ENCODE measurements at regions not wholly inside any gene's neighbourhood (a gene's known extent, or its start where the extent isn't known, plus 50 kb on each side); places are given as distances from the start of the nearest gene placed in this dataset.
"Not testable (repeated sequence)": the region's sequence is repeated elsewhere in the genome, so short reads cannot be mapped to it uniquely, and the experiment has no call there.

GRCh38 chr17:54527941-54528340 is 372.7 kb upstream of the TOM1L1 start:
- ChIA-PET CTCF (no interaction called here), POLR2A (no interaction called here)
- Mint-ChIP-seq H3K9me3 (no peaks in the 10 kb centered on the region), H3K27ac (no peak overlapping the region), H3K27me3 (no peaks in the 10 kb centered on the region), H3K4me1 (no peaks in the 10 kb centered on the region), H3K4me3 (no peak overlapping the region), H3K36me3 (ENCODE audit: low read depth) (no peaks in the 10 kb centered on the region)
- no peak for DNase-seq

GRCh38 chr17:54530398-54530797 is 370.3 kb upstream of the TOM1L1 start:
- Mint-ChIP-seq H3K36me3 (ENCODE audit: low read depth) (no peaks in the 10 kb centered on the region), H3K9me3 (no peaks in the 10 kb centered on the region), H3K27ac (no peak overlapping the region), H3K27me3 (no peaks in the 10 kb centered on the region), H3K4me1 (no peaks in the 10 kb centered on the region), H3K4me3 (no peak overlapping the region)
- no peak for DNase-seq
- ChIA-PET POLR2A (no interaction called here), CTCF (no interaction called here)

GRCh38 chr17:54536306-54536705 is 364.3 kb upstream of the TOM1L1 start:
- Mint-ChIP-seq H3K4me3 (no peak overlapping the region), H3K4me1 (no peaks in the 10 kb centered on the region), H3K27ac (no peak overlapping the region), H3K27me3 (no peaks in the 10 kb centered on the region), H3K9me3 (peaks cover 7% of the 10 kb centered on the region), H3K36me3 (ENCODE audit: low read depth) (no peaks in the 10 kb centered on the region)
- ChIA-PET CTCF (no interaction called here), POLR2A (no interaction called here)
- no peak for DNase-seq

- Mint-ChIP-seq H3K4me1 (no peaks in the 10 kb centered on the region), H3K27me3 (no peaks in the 10 kb centered on the region), H3K9me3 (peaks cover 12% of the 10 kb centered on the region), H3K36me3 (ENCODE audit: low read depth) (no peaks in the 10 kb centered on the region), H3K27ac (no peak overlapping the region), H3K4me3 (no peak overlapping the region)
- CTCF ChIA-PET: no interaction called here
- DNase-seq: no peak
- POLR2A ChIA-PET: no interaction called here
Observed at GRCh38 chr17:54537656-54538055, 363.0 kb upstream of the TOM1L1 start.

- Mint-ChIP-seq H3K9me3 (peaks cover 13% of the 10 kb centered on the region), H3K27me3 (no peaks in the 10 kb centered on the region), H3K27ac (no peak overlapping the region), H3K36me3 (ENCODE audit: low read depth) (no peaks in the 10 kb centered on the region), H3K4me1 (no peaks in the 10 kb centered on the region), H3K4me3 (no peak overlapping the region)
- CTCF ChIA-PET: no interaction called here
- no peak for DNase-seq
- POLR2A ChIA-PET: no interaction called here
Observed at GRCh38 chr17:54544249-54544648, 356.4 kb upstream of the TOM1L1 start.

GRCh38 chr17:54559883-54560282 is 340.8 kb upstream of the TOM1L1 start:
- ChIA-PET POLR2A (no interaction called here), CTCF (no interaction called here)
- no peak overlapping the region for H3K27ac Mint-ChIP-seq
- no peak overlapping the region for H3K4me3 Mint-ChIP-seq
- H3K36me3 Mint-ChIP-seq (ENCODE audit: low read depth): no peaks in the 10 kb centered on the region
- H3K4me1 Mint-ChIP-seq: no peaks in the 10 kb centered on the region
- H3K9me3 Mint-ChIP-seq: peaks cover 9% of the 10 kb centered on the region
- DNase-seq: no peak
- H3K27me3 Mint-ChIP-seq: no peaks in the 10 kb centered on the region

GRCh38 chr17:54608634-54609155 is 292.0 kb upstream of the TOM1L1 start:
- no peak overlapping the region for H3K27ac Mint-ChIP-seq
- H3K9me3 Mint-ChIP-seq: peaks cover 14% of the 10 kb centered on the region
- no peak for DNase-seq
- H3K4me3 Mint-ChIP-seq: no peak overlapping the region
- H3K4me1 Mint-ChIP-seq: no peaks in the 10 kb centered on the region
- ChIA-PET CTCF (no interaction called here), POLR2A (no interaction called here)
- no peaks in the 10 kb centered on the region for H3K36me3 Mint-ChIP-seq (ENCODE audit: low read depth)
- no peaks in the 10 kb centered on the region for H3K27me3 Mint-ChIP-seq

GRCh38 chr17:54620399-54620978 is 280.2 kb upstream of the TOM1L1 start:
- Mint-ChIP-seq H3K27me3 (no peaks in the 10 kb centered on the region), H3K4me1 (no peaks in the 10 kb centered on the region), H3K4me3 (no peak overlapping the region), H3K9me3 (peaks cover 2% of the 10 kb centered on the region), H3K36me3 (ENCODE audit: low read depth) (no peaks in the 10 kb centered on the region), H3K27ac (no peak overlapping the region)
- DNase-seq: no peak
- CTCF ChIA-PET: no interaction called here
- POLR2A ChIA-PET: no interaction called here

- no peaks in the 10 kb centered on the region for H3K27me3 Mint-ChIP-seq
- CTCF ChIA-PET: no interaction called here
- H3K27ac Mint-ChIP-seq: no peak overlapping the region
- H3K9me3 Mint-ChIP-seq: no peaks in the 10 kb centered on the region
- DNase-seq: no peak
- H3K36me3 Mint-ChIP-seq (ENCODE audit: low read depth): no peaks in the 10 kb centered on the region
- POLR2A ChIA-PET: no interaction called here
- H3K4me1 Mint-ChIP-seq: no peaks in the 10 kb centered on the region
- H3K4me3 Mint-ChIP-seq: no peak overlapping the region
Observed at GRCh38 chr17:54623746-54624145, 276.9 kb upstream of the TOM1L1 start.

GRCh38 chr17:54626146-54626703 is 274.4 kb upstream of the TOM1L1 start:
- Mint-ChIP-seq H3K9me3 (no peaks in the 10 kb centered on the region), H3K4me1 (no peaks in the 10 kb centered on the region), H3K36me3 (ENCODE audit: low read depth) (no peaks in the 10 kb centered on the region), H3K27me3 (no peaks in the 10 kb centered on the region), H3K4me3 (no peak overlapping the region), H3K27ac (no peak overlapping the region)
- no peak for DNase-seq
- CTCF ChIA-PET: no interaction called here
- POLR2A ChIA-PET: no interaction called here

- H3K27me3 Mint-ChIP-seq; POLR2A ChIA-PET; H3K4me1 Mint-ChIP-seq; DNase-seq; H3K27ac Mint-ChIP-seq; CTCF ChIA-PET; H3K4me3 Mint-ChIP-seq; H3K36me3 Mint-ChIP-seq (ENCODE audit: low read depth): not testable (repeated sequence)
- H3K9me3 Mint-ChIP-seq: peaks cover 13% of the 10 kb centered on the region
Observed at GRCh38 chr17:54639426-54639825, 261.2 kb upstream of the TOM1L1 start.

GRCh38 chr17:54662978-54663876 is 237.4 kb upstream of the TOM1L1 start:
- no peaks in the 10 kb centered on the region for H3K27me3 Mint-ChIP-seq
- POLR2A ChIA-PET: no interaction called here
- peaks cover 5% of the 10 kb centered on the region for H3K9me3 Mint-ChIP-seq
- H3K4me1 Mint-ChIP-seq: no peaks in the 10 kb centered on the region
- H3K27ac Mint-ChIP-seq: no peak overlapping the region
- H3K4me3 Mint-ChIP-seq: no peak overlapping the region
- no peak for DNase-seq
- CTCF ChIA-PET: no interaction called here
- H3K36me3 Mint-ChIP-seq (ENCODE audit: low read depth): no peaks in the 10 kb centered on the region

- no peak overlapping the region for H3K4me3 Mint-ChIP-seq
- no peaks in the 10 kb centered on the region for H3K36me3 Mint-ChIP-seq (ENCODE audit: low read depth)
- ChIA-PET POLR2A (no interaction called here), CTCF (no interaction called here)
- DNase-seq: no peak
- H3K27me3 Mint-ChIP-seq: no peaks in the 10 kb centered on the region
- no peak overlapping the region for H3K27ac Mint-ChIP-seq
- no peaks in the 10 kb centered on the region for H3K4me1 Mint-ChIP-seq
- H3K9me3 Mint-ChIP-seq: peaks cover 2% of the 10 kb centered on the region
Observed at GRCh38 chr17:54666559-54666958, 234.1 kb upstream of the TOM1L1 start.

GRCh38 chr17:54678158-54678557 is 222.5 kb upstream of the TOM1L1 start:
- Mint-ChIP-seq H3K27ac (no peak overlapping the region), H3K4me3 (no peak overlapping the region), H3K9me3 (peaks cover 6% of the 10 kb centered on the region), H3K27me3 (no peaks in the 10 kb centered on the region), H3K36me3 (ENCODE audit: low read depth) (no peaks in the 10 kb centered on the region), H3K4me1 (no peaks in the 10 kb centered on the region)
- POLR2A ChIA-PET: no interaction called here
- no peak for DNase-seq
- CTCF ChIA-PET: no interaction called here

All from activated CD4-positive, alpha-beta memory T cell treated with anti-CD3 and anti-CD28 coated beads, Interleukin-2, amount 10 ng/mL, durations not matched to agents 7 days and 5 days (primary cell).